AG09309 (cell line): ENCODE measurements at regions not wholly inside any gene's neighbourhood (a gene's known extent, or its start where the extent isn't known, plus 50 kb on each side); places are given as distances from the start of the nearest gene placed in this dataset.
"Not testable (repeated sequence)": the region's sequence is repeated elsewhere in the genome, so short reads cannot be mapped to it uniquely, and the experiment has no call there.

Source experiments
- DNase-seq: peaks from one replicate; pipeline ENCODE4 v3.0.0-alpha.2; 2010; ENCODE audit warnings: low read depth
- H3K4me3 ChIP-seq: 2 replicates; pipeline ENCODE4 v1.5.1; 2011; ENCODE audit warnings: mild to moderate bottlenecking, low read depth, low read length, moderate library complexity; ENCODE audit not compliant: control insufficient read depth
- TF ChIP-seq, protein P1 (sequence below): IDR thresholded peaks from 2 replicates; pipeline ENCODE4 v1.5.1; 2011; ENCODE audit warnings: mild to moderate bottlenecking, low read depth, low read length, inconsistent platforms; ENCODE audit not compliant: insufficient read depth, control insufficient read depth; ENCODE audit errors: missing control alignments

DNA sequence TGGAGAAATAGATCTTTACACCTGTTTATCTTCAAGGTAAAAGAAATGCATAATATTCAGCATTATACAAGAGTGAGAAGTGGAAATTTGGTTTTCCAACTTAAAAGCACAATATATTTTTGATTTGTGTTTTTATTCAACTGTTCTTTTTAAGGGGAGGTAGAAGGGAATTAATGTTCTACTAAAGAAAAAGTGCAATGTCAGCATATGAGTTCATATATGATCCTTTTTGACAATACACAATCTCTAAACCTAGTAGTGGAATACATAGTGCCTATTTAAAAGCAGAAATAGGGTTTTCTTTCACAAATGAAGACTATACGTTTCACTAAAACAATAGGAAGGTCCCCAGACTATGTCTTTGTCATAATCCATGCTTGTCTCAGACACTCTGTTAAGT lies 63.2 kb upstream of the ATP5MC3 start:
- no peak overlapping the region for H3K4me3 ChIP-seq
- no peak for DNase-seq
- TF ChIP-seq, protein P1, sequence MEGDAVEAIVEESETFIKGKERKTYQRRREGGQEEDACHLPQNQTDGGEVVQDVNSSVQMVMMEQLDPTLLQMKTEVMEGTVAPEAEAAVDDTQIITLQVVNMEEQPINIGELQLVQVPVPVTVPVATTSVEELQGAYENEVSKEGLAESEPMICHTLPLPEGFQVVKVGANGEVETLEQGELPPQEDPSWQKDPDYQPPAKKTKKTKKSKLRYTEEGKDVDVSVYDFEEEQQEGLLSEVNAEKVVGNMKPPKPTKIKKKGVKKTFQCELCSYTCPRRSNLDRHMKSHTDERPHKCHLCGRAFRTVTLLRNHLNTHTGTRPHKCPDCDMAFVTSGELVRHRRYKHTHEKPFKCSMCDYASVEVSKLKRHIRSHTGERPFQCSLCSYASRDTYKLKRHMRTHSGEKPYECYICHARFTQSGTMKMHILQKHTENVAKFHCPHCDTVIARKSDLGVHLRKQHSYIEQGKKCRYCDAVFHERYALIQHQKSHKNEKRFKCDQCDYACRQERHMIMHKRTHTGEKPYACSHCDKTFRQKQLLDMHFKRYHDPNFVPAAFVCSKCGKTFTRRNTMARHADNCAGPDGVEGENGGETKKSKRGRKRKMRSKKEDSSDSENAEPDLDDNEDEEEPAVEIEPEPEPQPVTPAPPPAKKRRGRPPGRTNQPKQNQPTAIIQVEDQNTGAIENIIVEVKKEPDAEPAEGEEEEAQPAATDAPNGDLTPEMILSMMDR = no peak

DNA sequence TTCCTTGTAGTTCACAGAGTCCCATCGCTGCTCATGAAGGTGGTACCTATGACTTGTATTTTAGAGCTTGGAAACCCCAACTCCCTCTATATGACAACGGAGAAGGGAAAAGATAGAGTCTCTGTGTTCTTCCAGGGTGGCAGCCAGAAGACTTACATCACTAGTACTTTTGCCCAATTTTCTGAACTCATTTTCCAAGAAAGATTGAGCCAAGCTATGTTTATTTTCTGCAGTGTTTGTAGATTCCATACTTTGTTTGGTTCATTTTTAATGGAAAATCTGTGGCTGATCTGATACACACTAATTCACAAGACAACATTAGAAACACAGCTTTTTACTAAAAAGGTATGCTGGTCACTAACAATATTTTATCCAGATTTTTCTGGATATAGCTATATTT lies 60.2 kb upstream of the ATP5MC3 start:
- no peak overlapping the region for H3K4me3 ChIP-seq
- TF ChIP-seq, protein P1 = no peak
- no peak for DNase-seq

DNA sequence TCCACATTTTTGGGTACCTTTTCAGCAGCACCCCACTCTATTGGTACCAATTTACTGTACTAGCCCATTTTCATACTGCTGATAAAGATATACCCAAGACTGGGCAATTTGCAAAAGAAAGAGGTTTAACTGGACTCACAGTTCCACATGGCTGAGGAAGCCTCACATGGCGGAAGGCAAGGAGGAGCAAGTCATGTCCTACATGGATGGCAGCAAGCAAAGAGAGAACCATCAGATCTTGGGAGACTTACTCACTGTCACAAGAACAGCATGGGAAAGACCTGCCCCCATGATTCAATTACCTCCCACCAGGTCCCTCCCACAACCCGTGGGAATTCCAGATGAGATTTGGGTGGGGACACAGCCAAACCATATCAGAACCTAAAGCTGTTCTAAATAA lies 58.5 kb upstream of the ATP5MC3 start:
- H3K4me3 ChIP-seq, DNase-seq: not testable (repeated sequence)

DNA sequence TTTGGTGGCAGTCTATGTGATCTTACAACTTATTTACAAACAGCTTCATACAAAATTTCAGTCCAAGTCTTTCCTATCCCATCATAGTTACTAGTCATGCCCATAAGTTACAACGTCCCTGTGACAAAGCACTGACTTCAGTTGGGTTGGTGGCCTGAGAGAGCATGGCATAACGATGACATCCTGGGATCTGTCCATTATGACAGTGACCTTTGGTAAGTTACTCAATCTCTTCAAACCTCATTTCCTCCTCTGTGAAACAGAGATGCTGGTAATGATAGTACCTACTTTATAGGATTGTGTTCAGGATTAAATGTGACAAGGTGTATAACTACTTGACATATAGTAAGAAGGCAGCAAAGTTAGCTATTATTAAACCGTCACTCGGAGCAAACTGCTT lies 55.4 kb upstream of the ATP5MC3 start:
- H3K4me3 ChIP-seq = no peak overlapping the region
- TF ChIP-seq, protein P1 = no peak
- DNase-seq = no peak

DNA sequence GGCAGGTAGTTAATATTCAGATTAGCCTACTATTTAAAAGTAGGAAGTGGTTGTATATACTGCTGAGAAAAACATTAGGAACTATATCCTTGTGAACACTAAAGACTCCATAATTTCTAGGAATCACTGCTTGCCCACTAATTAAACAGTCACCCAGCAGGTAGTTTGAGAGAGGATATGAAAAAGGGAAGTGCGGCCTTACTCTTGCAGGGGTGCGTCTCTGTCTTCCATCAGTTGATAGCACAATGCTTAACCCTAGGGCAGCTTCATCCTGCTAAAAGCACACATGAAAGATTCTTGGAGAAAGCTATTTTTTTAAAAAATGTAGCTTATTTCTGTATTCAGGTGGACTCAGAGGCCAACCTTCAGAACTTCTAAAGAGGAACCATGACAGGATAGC lies 53.1 kb upstream of the ATP5MC3 start:
- no peak for DNase-seq
- TF ChIP-seq, protein P1 = no peak
- H3K4me3 ChIP-seq = no peak overlapping the region

DNA sequence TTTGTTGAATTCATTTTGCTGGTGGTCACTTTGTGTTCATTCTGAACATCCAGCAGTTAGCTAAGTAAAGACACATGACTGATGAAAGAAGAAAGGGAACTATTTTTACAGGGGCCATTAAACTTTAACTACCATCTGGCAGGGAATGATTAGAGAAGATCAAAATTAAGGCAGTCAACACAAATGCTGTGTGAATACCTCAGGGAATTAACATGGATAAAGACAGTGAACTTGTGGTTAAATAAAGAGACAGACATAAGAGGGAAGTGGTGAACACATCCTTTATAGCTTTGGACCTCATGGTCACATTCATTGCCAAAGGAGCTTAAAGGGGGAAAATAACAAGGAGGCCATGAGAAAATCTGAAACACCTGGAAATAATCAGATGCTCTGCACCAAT lies 52.6 kb upstream of the ATP5MC3 start:
- TF ChIP-seq, protein P1 = no peak
- no peak for DNase-seq
- H3K4me3 ChIP-seq = no peak overlapping the region

DNA sequence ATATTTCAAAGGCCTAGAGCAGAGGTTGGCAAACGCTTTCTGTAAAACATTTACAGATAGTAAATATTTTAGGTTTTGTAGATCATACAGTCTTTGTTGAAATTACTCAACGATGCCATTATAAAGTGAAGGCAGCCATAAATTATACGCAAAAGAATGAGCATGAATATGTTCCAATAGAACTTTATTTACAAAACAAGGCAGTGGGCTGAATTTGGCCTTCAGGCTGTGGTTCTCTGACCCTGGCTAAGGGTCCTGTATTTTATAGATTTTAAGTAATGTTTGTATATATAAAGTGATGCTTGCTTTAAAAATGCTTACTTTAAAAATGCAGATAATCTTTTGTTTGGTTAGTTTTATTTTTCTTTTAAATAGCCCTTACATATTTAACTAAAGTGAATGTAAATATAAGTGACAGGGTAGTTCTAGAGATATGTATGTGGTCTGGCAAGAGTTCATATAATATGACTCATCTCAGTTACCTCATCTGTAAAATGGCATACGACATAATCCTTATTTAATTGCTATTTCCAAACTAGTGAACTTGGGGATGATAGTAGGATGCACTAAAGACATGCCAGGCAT lies 51.7 kb upstream of the ATP5MC3 start:
- DNase-seq = no peak
- no peak overlapping the region for H3K4me3 ChIP-seq
- TF ChIP-seq, protein P1 = no peak
